GM12891 (cell line): ENCODE measurements at regions not wholly inside any gene's neighbourhood (a gene's known extent, or its start where the extent isn't known, plus 50 kb on each side); places are given as distances from the start of the nearest gene placed in this dataset.
"Not testable (repeated sequence)": the region's sequence is repeated elsewhere in the genome, so short reads cannot be mapped to it uniquely, and the experiment has no call there.

Source experiments
- DNase-seq: peaks from one replicate; pipeline ENCODE4 v3.0.0; 2011; ENCODE audit warnings: low spot score; ENCODE audit not compliant: insufficient read length
- FAIRE-seq: peaks from 2 replicates; lab custom pipeline; 2011; peaks lifted over from hg19 to GRCh38; lab: Jason Lieb, UNC
- PAX5 ChIP-seq: IDR thresholded peaks from 2 replicates; pipeline ENCODE4 v1.6.1; 2011; ENCODE audit warnings: low read length, moderate library complexity, mild to moderate bottlenecking; ENCODE audit not compliant: insufficient read depth, severe bottlenecking
- POLR2A ChIP-seq: IDR thresholded peaks from 2 replicates; pipeline ENCODE4 v1.6.1; 2011; ENCODE audit warnings: low read depth, low read length, control low read depth
- POLR2AphosphoS5 ChIP-seq: IDR thresholded peaks from 2 replicates; pipeline ENCODE4 v1.6.1; 2011; ENCODE audit warnings: low read depth, low read length, control low read depth
- POU2F2 ChIP-seq: IDR thresholded peaks from 2 replicates; pipeline ENCODE4 v1.6.1; 2011; ENCODE audit warnings: low read depth, mild to moderate bottlenecking, control low read depth, low read length, moderate library complexity
- SPI1 ChIP-seq: IDR thresholded peaks from 2 replicates; pipeline ENCODE4 v1.6.1; 2011; ENCODE audit warnings: low read depth, low read length, control low read depth
- TAF1 ChIP-seq: IDR thresholded peaks from 2 replicates; pipeline ENCODE4 v1.6.1; 2011; ENCODE audit warnings: low read depth, low read length, control low read depth

GRCh38 chr4:28093071-28093470 is 1232.4 kb downstream of the STIM2 start:
- no peak for FAIRE-seq
- DNase-seq = no peak
- no peak for TF ChIP-seq POLR2A
- TF ChIP-seq TAF1 = no peak
- TF ChIP-seq POLR2AphosphoS5 = no peak
- TF ChIP-seq PAX5 = no peak
- TF ChIP-seq POU2F2 = no peak
- no peak for TF ChIP-seq SPI1

- DNase-seq (no peak), FAIRE-seq (no peak)
- TF ChIP-seq POLR2A = no peak
- no peak for TF ChIP-seq POLR2AphosphoS5
- TF ChIP-seq SPI1 = no peak
Measured at GRCh38 chr4:28101583-28101982, 1240.9 kb downstream of the STIM2 start.

GRCh38 chr4:28105271-28105859 is 1244.7 kb downstream of the STIM2 start:
- DNase-seq (no peak), FAIRE-seq (no peak)
- no peak for TF ChIP-seq POLR2AphosphoS5
- no peak for TF ChIP-seq POLR2A
- TF ChIP-seq SPI1 = no peak
- TF ChIP-seq PAX5 = no peak
- no peak for TF ChIP-seq POU2F2
- no peak for TF ChIP-seq TAF1

GRCh38 chr4:28106155-28106554 is 1245.5 kb downstream of the STIM2 start:
- DNase-seq (no peak), FAIRE-seq (no peak)

GRCh38 chr4:28109801-28110200 is 1249.2 kb downstream of the STIM2 start:
- DNase-seq (no peak), FAIRE-seq (no peak)
- TF ChIP-seq PAX5 (no peak), TAF1 (no peak), SPI1 (no peak), POLR2A (no peak), POU2F2 (no peak), POLR2AphosphoS5 (no peak)

More at GRCh38 chr4:28106155-28106554, 1245.5 kb downstream of the STIM2 start:
- no peak for TF ChIP-seq POLR2A
- TF ChIP-seq POU2F2 = no peak
- no peak for TF ChIP-seq PAX5
- no peak for TF ChIP-seq SPI1
- no peak for TF ChIP-seq POLR2AphosphoS5
- no peak for TF ChIP-seq TAF1

GRCh38 chr4:28112691-28113335 is 1252.2 kb downstream of the STIM2 start:
- not testable (repeated sequence) for DNase-seq, FAIRE-seq

- FAIRE-seq, DNase-seq: not testable (repeated sequence)
Measured at GRCh38 chr4:28113586-28113985, 1252.9 kb downstream of the STIM2 start.

GRCh38 chr4:28116526-28117083 is 1256.0 kb downstream of the STIM2 start:
- DNase-seq, FAIRE-seq: not testable (repeated sequence)

GRCh38 chr4:28117084-28117682 is 1256.5 kb downstream of the STIM2 start:
- TF ChIP-seq POU2F2 = no peak
- no peak for TF ChIP-seq POLR2A
- no peak for TF ChIP-seq TAF1
- TF ChIP-seq POLR2AphosphoS5 = no peak
- no peak for TF ChIP-seq SPI1
- TF ChIP-seq PAX5 = no peak
- DNase-seq = no peak
- no peak for FAIRE-seq

GRCh38 chr4:28146191-28146590 is 1285.5 kb downstream of the STIM2 start:
- no peak for TF ChIP-seq POU2F2
- TF ChIP-seq PAX5 = no peak
- no peak for TF ChIP-seq POLR2A
- no peak for TF ChIP-seq POLR2AphosphoS5
- TF ChIP-seq SPI1 = no peak
- TF ChIP-seq TAF1 = no peak
- DNase-seq = no peak
- no peak for FAIRE-seq

- TF ChIP-seq TAF1 (no peak), PAX5 (no peak), POLR2A (no peak), POU2F2 (no peak), SPI1 (no peak), POLR2AphosphoS5 (no peak)
- DNase-seq = no peak
- FAIRE-seq = no peak
Measured at GRCh38 chr4:28148221-28148620, 1287.6 kb downstream of the STIM2 start.
